Islet of Langerhans (tissue), 1 donor: ENCODE measurements at regions not wholly inside any gene's neighbourhood (a gene's known extent, or its start where the extent isn't known, plus 50 kb on each side); places are given as distances from the start of the nearest gene placed in this dataset.
"Not testable (repeated sequence)": the region's sequence is repeated elsewhere in the genome, so short reads cannot be mapped to it uniquely, and the experiment has no call there.

Source experiments
- FAIRE-seq: peaks from one replicate; lab custom pipeline; 2011; peaks lifted over from hg19 to GRCh38; lab: Jason Lieb, UNC

DNA sequence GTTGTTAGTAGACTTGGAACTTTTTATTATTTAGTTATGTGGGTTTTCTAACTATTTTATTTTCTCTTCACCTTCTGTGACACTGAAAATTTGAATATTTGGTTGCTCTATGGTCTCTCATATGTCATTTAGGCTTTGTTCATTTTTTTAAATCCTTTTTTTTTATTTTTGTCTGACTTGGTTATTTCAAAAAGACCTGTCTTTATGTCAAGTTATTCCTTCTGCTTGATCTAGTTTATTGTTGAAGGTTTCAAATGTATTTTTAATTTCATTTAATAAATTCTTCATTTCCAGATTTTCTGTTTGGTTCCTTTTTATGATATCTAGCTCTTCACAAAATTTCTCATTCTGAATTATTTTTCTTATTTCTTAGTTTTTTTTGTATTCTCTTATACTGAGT lies 160.6 kb upstream of the ATP5MC3 start:
- FAIRE-seq = peak; percentile 81

DNA sequence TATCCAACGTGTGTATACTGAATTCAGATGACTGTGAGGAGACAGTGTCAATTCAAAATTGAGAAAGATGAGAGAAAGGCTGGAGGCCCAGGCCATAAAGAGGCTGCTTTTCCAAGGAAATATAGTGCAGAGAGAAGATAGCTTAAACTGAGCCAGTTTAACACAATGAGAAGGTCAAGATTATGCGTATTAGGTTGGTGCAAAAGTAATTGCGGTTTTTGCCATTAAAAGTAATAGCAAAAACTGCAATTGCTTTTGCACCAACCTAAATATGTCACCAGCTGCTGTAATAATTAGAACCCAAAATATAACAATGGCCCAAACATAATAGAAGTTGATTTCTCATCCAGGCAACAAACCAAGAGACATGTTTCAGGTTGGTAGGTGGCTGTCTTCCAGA lies 148.7 kb upstream of the ATP5MC3 start:
- no peak for FAIRE-seq

DNA sequence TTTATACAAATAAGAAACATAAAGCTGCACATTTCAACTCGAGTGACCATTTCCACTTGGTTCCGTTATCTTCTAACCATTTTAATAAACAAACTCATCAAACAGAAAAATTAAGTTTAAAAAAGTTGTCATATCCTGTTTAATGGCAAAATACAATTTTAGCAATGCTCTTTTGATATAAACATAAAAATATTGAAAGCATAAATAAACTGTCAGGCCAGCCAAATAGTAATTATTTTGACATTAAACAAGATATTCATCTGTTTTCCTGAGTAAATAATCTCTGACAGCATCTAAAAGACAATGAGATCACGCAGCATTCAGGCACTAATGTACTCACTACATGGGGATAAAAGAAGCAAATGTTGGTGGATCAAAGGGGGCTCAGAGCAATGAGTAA lies 145.3 kb upstream of the ATP5MC3 start:
- FAIRE-seq = no peak

- not testable (repeated sequence) for FAIRE-seq
Observed at GRCh38 chr2:175326164-175326563, 144.7 kb upstream of the ATP5MC3 start.

DNA sequence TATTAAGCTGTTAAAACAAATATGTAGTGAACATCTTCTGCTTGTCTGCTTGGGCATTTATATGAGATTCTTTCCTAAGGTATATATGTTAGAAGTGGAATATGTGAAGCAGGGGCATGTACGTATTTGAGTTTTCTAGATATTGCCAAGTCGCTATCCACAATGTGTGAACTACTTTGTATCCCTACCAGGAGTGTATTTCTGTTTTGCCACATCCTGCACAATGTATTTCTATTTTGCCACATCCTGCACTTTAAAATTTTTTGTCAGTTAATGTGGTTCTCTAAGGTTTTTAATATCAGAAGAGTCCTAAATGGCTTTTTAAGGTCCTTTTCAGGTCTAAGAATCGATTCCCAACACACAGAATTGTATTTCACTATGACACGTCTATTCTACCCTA lies 141.7 kb upstream of the ATP5MC3 start:
- FAIRE-seq = no peak

DNA sequence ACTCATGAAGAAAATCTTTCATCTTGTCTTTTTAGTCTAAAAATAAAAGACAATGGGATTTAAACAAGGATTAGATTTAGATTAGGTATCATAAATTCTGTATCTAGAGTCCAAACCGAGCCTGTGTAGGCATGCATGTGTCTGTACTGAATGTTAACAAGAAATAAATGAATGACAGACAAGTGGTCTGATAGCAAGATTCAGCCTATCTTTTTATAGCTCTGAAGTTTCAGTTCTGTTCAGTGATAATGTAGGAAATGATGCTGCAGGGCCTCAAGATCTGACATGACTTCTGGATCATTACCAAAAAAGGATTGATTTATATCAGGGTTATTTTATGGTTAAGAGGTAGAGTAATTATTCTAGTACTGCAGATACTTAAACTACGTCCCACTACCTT lies 137.0 kb upstream of the ATP5MC3 start:
- no peak for FAIRE-seq

DNA sequence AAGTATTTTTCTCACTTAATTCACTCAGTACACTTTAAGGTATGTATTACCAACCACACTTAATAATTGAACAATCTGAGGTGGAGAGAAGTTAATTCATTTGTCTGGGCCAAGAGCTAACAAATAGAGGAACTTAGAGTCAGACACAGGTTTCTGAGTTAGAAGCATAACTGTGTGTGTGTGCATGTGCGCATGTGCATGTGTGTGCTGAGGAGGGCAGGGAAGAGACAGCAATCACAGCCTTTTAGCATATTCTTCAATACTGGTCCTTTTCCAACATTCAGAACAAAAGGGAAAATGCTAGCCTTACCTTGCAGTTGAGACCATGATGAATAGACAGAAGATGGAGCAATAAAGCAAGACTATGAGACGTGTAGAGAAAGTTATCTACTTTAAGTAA lies 136.2 kb upstream of the ATP5MC3 start:
- no peak for FAIRE-seq

- no peak for FAIRE-seq
Observed at GRCh38 chr2:175312137-175312536, 130.6 kb upstream of the ATP5MC3 start.

GRCh38 chr2:175310813-175311504 lies 129.4 kb upstream of the ATP5MC3 start:
- FAIRE-seq = no peak

GRCh38 chr2:175309799-175310198 lies 128.3 kb upstream of the ATP5MC3 start:
- FAIRE-seq = no peak

DNA sequence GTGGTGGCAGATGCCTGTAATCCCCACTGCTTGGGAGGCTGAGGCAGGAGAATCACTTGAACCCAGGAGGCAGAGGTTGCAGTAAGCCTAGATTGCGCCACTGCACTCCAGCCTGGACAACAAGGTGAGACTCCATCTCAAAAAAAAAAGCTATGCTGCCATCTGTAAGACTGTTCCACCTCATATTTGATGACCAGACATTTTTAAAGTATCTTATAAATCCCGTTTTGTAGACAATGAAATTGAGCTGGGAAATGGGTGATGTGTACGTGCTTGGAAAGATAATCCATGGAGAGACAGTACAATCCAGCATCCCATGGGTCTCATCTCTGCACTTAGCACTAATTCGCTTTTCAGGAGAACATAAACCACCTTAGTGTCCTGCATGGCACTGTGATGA lies 126.5 kb upstream of the ATP5MC3 start:
- no peak for FAIRE-seq

DNA sequence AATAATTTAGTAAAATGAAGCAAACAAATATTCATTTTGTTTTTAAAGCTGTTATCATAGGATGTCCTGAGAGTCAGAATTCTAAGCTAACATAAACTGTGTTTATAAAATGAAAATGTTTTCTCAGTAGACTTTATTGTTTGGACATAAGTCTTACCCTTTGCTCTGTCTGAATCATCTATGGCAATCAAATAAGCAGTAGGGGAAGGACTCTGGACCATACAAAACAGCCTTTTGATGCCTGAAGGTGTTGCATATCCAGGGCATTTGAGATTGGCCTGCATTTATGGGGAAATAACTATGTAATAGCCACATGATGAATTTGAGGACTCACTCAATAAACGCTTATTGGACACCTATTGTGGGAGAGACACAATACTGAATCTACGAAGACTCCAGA lies 123.0 kb upstream of the ATP5MC3 start:
- FAIRE-seq = no peak

DNA sequence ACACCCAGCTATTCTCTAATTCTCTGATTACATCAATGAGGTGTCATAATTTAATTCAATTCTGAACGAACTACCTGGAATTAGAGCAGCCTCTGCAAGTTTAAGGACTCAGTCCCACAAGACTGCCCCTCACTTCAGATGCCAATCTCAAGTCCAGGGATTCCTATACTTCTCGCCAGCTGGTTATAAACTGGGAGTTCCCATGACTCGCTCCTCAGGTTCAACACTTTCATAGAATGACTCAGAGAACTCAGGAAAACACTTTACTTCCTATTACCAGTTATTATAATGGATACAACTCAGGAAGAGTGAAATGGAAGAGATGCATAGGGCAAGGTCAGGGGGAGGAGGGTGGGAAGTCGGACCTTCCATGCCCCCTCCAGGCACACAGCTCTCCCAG lies 112.3 kb upstream of the ATP5MC3 start:
- no peak for FAIRE-seq

DNA sequence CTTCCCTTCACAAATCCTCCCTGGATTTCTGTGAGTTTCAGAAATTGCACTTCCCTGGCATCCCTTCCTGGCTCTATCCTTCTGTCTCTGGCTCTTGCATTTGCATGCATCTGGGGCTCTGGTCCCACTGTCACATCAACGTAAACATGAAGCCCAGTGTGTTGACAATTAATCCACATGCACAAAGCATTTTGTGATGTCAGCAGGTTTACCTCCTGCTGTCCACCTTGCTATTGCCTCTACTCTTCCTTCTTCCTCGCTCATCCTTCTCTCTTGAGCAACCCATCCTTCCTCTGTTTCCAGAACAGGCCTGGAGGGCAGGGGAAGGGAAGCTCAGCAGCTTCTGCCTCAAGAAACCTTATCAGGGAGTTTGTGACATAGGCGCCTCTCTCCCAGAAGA lies 111.7 kb upstream of the ATP5MC3 start:
- no peak for FAIRE-seq

- FAIRE-seq = no peak
Observed at GRCh38 chr2:175282886-175283285, 101.4 kb upstream of the ATP5MC3 start.

GRCh38 chr2:175282300-175282699 lies 100.8 kb upstream of the ATP5MC3 start:
- FAIRE-seq = peak; percentile 100

GRCh38 chr2:175277772-175278171 lies 96.3 kb upstream of the ATP5MC3 start:
- no peak for FAIRE-seq

DNA sequence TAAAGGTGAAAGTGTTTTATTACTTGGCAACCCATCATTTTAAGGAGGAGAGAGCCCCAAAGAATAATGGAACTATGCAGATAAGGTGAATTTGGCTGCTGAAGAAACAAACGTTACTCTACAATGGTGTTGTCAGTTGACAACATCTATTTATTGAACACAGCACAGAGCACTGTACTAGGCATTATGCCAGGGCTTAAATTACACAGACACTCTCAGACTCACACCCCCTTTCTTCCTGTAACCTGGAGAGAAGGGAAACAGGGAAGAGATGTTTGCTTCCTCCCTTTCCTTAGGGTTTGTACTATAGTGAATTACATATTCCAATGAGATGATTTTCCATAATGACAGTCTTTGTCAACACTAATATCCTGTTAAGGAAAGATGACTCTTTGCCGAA lies 94.0 kb upstream of the ATP5MC3 start:
- FAIRE-seq = no peak

DNA sequence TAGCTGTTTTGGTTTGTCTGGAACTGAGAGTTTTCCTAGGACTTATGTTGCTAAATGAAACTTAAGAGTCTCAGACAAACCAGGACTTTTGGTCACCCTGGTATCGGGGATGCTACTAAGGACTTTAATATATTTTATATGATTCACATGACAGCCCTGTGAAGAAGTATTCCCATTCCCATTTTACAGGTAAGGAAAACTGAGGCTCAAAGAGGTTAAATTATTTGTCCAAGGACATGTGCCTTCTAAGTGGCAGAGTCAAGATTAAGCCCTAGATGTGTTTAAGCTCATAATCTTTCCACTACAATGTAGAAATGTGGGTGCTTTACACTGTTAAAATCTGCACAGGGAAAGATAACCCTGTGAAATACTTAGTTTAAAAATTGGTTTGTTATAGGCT lies 77.7 kb upstream of the ATP5MC3 start:
- no peak for FAIRE-seq

DNA sequence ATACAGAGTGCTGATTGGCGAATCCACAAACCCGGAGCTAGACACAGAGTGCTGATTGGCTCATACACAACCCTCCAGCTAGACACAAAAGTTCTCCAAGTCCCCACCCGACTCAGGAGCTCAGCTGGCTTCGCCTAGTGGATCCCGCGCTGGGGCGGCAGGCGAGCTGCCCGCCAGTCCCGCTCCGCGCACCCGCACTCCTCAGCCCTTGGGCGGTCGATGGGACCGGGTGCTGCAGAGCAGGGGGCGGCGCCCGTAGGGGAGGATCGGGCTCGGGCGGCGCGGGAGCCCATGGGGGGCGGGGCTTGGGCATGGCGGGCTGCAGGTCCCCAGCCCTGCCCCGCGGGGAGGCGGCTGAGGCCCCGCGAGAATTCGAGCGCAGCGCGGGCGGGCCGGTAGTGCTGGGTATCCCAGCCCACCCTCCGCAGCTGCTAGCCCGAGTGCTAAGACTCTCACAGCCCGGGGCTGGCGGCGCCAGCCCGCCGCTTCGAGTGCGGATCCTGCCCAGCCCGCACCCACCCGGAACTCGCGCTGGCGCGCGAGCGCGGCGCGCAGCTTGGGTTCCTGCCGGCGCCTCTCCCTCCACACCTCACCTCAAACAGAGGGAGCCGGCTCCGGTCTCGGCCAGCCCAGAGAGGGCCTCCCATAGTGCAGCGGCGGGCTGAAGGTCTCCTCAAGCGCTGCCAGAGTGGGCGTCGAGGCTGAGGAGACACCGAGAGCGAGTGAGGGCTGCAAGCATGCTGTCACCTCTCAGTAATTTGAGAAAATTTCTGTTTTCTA lies 75.5 kb upstream of the ATP5MC3 start:
- FAIRE-seq = no peak

DNA sequence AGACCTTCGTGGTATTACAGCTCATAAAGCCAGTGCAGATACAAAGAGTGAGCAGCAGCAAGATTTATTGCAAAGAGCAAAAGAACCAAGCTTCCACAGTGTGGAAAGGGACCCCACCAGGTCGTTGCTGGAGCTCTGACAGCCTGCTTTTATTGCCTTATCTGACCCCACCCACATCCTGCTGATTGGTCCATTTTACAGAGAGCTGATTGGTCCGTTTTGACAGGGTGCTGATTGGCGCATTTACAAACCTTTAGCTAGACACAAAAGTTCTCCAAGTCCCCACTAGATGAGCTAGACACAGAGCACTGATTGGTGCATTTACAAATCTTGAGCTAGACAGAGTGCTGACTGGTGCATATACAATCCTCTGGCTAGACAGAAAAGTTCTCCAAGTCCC lies 74.9 kb upstream of the ATP5MC3 start:
- not testable (repeated sequence) for FAIRE-seq

DNA sequence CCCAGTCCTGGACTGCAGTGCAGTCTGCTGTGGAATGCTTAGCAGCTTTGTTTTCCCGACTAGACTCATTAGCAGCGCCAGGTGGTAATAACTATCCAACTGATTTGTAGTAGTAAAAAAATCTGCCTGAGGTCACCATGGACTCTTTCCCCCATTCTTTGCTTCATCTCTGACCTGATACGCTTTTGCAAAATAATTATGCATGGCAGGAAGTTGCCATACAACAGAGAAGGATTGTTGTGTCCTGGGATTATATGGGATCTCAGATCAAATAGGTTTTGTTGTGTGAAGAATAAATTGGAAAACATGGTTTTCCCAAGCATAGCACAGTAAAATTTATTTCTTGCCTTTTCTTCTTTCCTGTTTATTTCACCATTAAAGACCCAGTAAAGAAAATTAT lies 72.4 kb upstream of the ATP5MC3 start:
- no peak for FAIRE-seq

DNA sequence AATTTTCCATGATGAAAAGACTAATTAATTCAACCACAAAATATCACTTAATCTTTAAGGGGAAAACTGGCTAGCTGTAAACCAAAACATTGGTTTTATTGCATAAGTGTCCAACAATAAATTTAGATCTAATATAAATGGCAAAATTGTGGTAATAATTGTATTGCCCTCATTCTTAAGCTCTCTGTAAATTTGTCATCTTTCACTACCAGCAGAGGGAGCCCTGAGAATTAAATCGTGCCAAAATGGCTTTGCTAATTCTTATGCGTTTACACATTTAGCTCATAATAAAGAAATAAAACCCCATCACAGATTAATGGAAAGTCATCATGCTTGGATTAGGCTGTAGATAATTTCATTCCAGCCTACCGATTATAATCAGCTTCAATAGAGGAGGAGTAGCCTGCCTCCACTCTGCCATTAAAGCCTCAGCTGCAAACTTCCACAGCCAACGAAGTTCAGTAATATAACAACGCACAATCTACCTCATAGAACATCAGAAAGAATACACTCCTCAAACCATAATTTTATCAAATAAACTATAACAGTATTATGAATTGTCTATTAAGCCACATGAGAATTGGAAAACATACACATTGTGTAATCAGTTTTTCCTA lies 70.0 kb upstream of the ATP5MC3 start:
- FAIRE-seq = peak; percentile 91

DNA sequence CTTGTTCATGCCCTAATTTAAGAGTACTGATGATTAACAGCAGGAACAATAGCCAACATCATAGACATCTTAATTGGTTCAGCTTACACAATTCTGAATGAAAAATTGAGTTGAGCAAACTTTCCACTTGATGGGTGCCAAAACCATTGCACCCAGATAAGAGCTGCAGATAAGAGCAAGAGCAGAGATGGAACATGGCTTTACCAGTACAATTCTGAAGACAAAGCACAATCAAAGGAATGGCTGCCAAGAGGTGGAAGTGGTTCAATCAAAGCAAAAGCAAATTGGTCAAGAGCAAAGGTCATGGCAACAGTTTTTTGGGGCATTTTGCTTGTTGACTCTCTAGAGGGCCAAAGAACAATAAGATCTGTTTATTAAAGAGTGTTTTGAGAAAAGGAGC lies 65.6 kb upstream of the ATP5MC3 start:
- no peak for FAIRE-seq
